Neuronal stem cell (in vitro differentiated cells): ENCODE measurements at regions not wholly inside any gene's neighbourhood (a gene's known extent, or its start where the extent isn't known, plus 50 kb on each side); places are given as distances from the start of the nearest gene placed in this dataset.

ENCODE experiments used
- DNase-seq: peaks from one replicate; pipeline ENCODE4 v3.0.0-alpha.2; 2013; ENCODE audit warnings: low spot score
- H2AFZ ChIP-seq: one replicate; pipeline ENCODE4 v1.6.1; 2013; ENCODE audit warnings: mild to moderate bottlenecking, low read length, inconsistent platforms
- H2AK5ac ChIP-seq: 2 replicates; pipeline ENCODE4 v1.6.1; 2013; ENCODE audit warnings: low read depth, mild to moderate bottlenecking, inconsistent platforms, low read length, moderate library complexity, mixed read lengths
- H2BK120ac ChIP-seq: 2 replicates; pipeline ENCODE4 v1.6.1; 2013; ENCODE audit warnings: low read depth, mild to moderate bottlenecking, inconsistent platforms, low read length, moderate library complexity, mixed read lengths
- H2BK12ac ChIP-seq: one replicate; pipeline ENCODE4 v1.6.1; 2013; ENCODE audit warnings: low read length, inconsistent platforms
- H2BK15ac ChIP-seq: 2 replicates; pipeline ENCODE4 v1.6.1; 2013; ENCODE audit warnings: mild to moderate bottlenecking, low read length, inconsistent platforms, mixed read lengths
- H2BK5ac ChIP-seq: one replicate; pipeline ENCODE4 v1.6.1; 2013; ENCODE audit warnings: inconsistent platforms, mild to moderate bottlenecking, low read length, moderate library complexity
- H3K14ac ChIP-seq: one replicate; pipeline ENCODE4 v1.6.1; 2013; ENCODE audit warnings: low read length, inconsistent platforms
- H3K18ac ChIP-seq: 2 replicates; pipeline ENCODE4 v1.6.1; 2013; ENCODE audit warnings: low read length, inconsistent platforms
- H3K23ac ChIP-seq: 2 replicates; pipeline ENCODE4 v1.6.1; 2013; ENCODE audit warnings: low read depth, mild to moderate bottlenecking, mixed read lengths, low read length, inconsistent platforms; ENCODE audit not compliant: poor library complexity
- H3K27ac ChIP-seq: replicated peaks from 3 replicates; pipeline ENCODE4 v1.5.1; 2013; ENCODE audit warnings: low read length, inconsistent platforms
- H3K27me3 ChIP-seq, 3 experiments: 2 replicates each; pipeline ENCODE4 v1.6.1; 2013; ENCODE audit warnings: low read length in 3 of 3, mild to moderate bottlenecking in 2 of 3, inconsistent platforms in 1 of 3, low read depth in 1 of 3, mixed read lengths in 1 of 3, moderate library complexity in 1 of 3; ENCODE audit not compliant: control insufficient read depth in 3 of 3, insufficient read depth in 3 of 3
- H3K36me3 ChIP-seq, 2 donors: replicated peaks in 1 of 2; 2 replicates each; pipeline ENCODE4 v1.6.1; 2013; ENCODE audit warnings: low read length in 2 of 2; ENCODE audit not compliant: control insufficient read depth in 2 of 2, insufficient read depth in 2 of 2
- H3K4ac ChIP-seq: 2 replicates; pipeline ENCODE4 v1.6.1; 2013; ENCODE audit warnings: inconsistent platforms, mild to moderate bottlenecking, low read length, moderate library complexity
- H3K4me1 ChIP-seq, 2 donors: 1 replicate in 1 of 2; 2 replicates in 1 of 2; pipeline ENCODE4 v1.6.1; 2013; ENCODE audit warnings: low read length in 2 of 2, low read depth in 1 of 2; ENCODE audit not compliant: control insufficient read depth in 2 of 2, insufficient read depth in 1 of 2
- H3K4me2 ChIP-seq: one replicate; pipeline ENCODE4 v1.6.1; 2013; ENCODE audit warnings: mild to moderate bottlenecking, low read length, inconsistent platforms; ENCODE audit not compliant: insufficient read depth, poor library complexity, severe bottlenecking
- H3K4me3 ChIP-seq, 2 donors: 2 replicates each; pipeline ENCODE4 v1.5.1; 2013; ENCODE audit warnings: low read length in 2 of 2, mild to moderate bottlenecking in 2 of 2, inconsistent platforms in 1 of 2, moderate library complexity in 1 of 2
- H3K79me1 ChIP-seq: one replicate; pipeline ENCODE4 v1.6.1; 2013; ENCODE audit warnings: low read depth, mild to moderate bottlenecking, inconsistent platforms, low read length, moderate library complexity
- H3K9ac ChIP-seq: one replicate; pipeline ENCODE4 v1.6.1; 2013; ENCODE audit warnings: mild to moderate bottlenecking, low read depth, low read length, inconsistent platforms; ENCODE audit not compliant: poor library complexity
- H3K9me3 ChIP-seq, 2 donors: replicated peaks in 1 of 2; 2 replicates each; pipeline versions ENCODE3 to v1.6.1; 2013; ENCODE audit warnings: low read length in 2 of 2, mild to moderate bottlenecking in 2 of 2, inconsistent platforms in 1 of 2, low read depth in 1 of 2, mixed read lengths in 1 of 2, moderate library complexity in 1 of 2; ENCODE audit not compliant: control insufficient read depth in 2 of 2, insufficient read depth in 1 of 2
- H4K8ac ChIP-seq: one replicate; pipeline ENCODE4 v1.6.1; 2013; ENCODE audit warnings: low read depth, mild to moderate bottlenecking, inconsistent platforms, low read length, moderate library complexity
- H4K91ac ChIP-seq: one replicate; pipeline ENCODE4 v1.6.1; 2013; ENCODE audit warnings: low read length, low read depth, mild to moderate bottlenecking, inconsistent platforms; ENCODE audit not compliant: poor library complexity
- WGBS, 2 donors: extraction: QIAGEN DNeasy Blood & Tissue Kit; methylation state at CpG; one replicate each; pipeline ENCODE4 v1.1.7; 2013; ENCODE audit warnings: missing lambda C conversion rate in 2 of 2, mixed read lengths in 1 of 2; ENCODE audit not compliant: insufficient read length in 2 of 2, insufficient replicate concordance in 1 of 2; ENCODE audit errors: extremely low coverage in 2 of 2; 5-methylcytosine and 5-hydroxymethylcytosine counted together

DNA sequence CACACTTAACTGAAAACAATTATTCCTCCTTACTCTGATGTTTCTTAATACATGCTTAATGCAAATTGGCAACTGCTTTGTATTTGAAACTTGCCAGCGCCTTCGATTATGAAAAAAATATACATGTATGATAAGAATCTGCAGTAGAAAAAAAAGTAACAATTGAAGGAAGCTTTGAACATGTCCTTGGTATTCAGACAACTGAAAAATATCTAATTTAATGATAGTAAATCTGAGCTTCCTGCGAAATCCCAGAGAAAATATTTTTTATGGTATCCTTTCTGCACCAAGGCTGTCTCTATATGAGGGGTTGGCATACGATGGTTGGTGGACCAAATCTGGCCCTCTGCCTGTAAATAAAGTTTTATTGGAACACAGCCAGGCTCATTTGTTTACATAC is 186.2 kb downstream of the HDGFL1 start:
- Histone ChIP-seq H2BK12ac (no peak overlapping the region), H3K4me2 (no peak overlapping the region), H3K18ac (no peak overlapping the region), H4K91ac (no peak overlapping the region), H3K9me3 (no peaks in the 10 kb centered on the region), H2AFZ (no peak overlapping the region), H3K4ac (no peak overlapping the region), H4K8ac (no peak overlapping the region), H3K27ac (no peak overlapping the region), H3K9ac (no peak overlapping the region), H2BK5ac (no peak overlapping the region), H2BK120ac (no peak overlapping the region), H2AK5ac (no peak overlapping the region), H3K4me3 (no peak overlapping the region), H3K14ac (no peak overlapping the region), H3K36me3 (no peaks in the 10 kb centered on the region), H3K4me1 (no peaks in the 10 kb centered on the region), H3K23ac (no peak overlapping the region), H3K79me1 (no peaks in the 10 kb centered on the region), H2BK15ac (no peak overlapping the region), H3K27me3 (no peaks in the 10 kb centered on the region)
- no peak for DNase-seq
- WGBS, 2 donors, result no CpG with 5 or more reads among the region's 4 CpGs

DNA sequence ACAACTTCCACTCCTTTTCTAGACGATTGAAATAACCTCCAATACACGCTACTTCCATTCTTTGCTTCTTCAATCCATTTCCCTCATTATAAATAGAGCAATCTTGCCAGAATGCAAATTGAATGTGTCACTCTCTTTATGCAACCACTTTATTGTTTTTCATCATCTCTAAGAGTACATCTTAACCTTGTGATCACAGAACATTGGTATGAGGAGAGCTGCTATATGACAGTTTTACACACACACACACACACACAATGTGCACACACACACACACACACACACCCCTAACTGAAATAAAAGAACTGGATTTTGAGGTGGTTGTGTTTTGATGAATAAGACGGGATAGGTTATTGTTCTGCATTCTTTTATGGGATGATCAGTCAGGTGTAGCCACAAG is 187.0 kb downstream of the HDGFL1 start:
- H3K4ac ChIP-seq, result no peak overlapping the region
- H2BK12ac ChIP-seq, result no peak overlapping the region
- no peak overlapping the region for H2BK5ac ChIP-seq
- H2BK120ac ChIP-seq, result no peak overlapping the region
- 100% methylated on average over 1 of the region's 3 CpGs; no CpG with 5 or more reads in 1 of the 2 donors for WGBS, 2 donors
- H3K27me3 ChIP-seq, result no peaks in the 10 kb centered on the region
- H3K9me3 ChIP-seq, result no peaks in the 10 kb centered on the region
- H4K91ac ChIP-seq, result no peak overlapping the region
- H3K36me3 ChIP-seq, result no peaks in the 10 kb centered on the region
- no peaks in the 10 kb centered on the region for H3K79me1 ChIP-seq
- H3K14ac ChIP-seq, result no peak overlapping the region
- H4K8ac ChIP-seq, result no peak overlapping the region
- no peak overlapping the region for H3K4me3 ChIP-seq
- no peak overlapping the region for H2BK15ac ChIP-seq
- no peak for DNase-seq
- H3K4me1 ChIP-seq, result no peaks in the 10 kb centered on the region
- H3K9ac ChIP-seq, result no peak overlapping the region
- H2AFZ ChIP-seq, result no peak overlapping the region
- no peak overlapping the region for H3K23ac ChIP-seq
- H3K4me2 ChIP-seq, result no peak overlapping the region
- H3K18ac ChIP-seq, result no peak overlapping the region
- no peak overlapping the region for H2AK5ac ChIP-seq
- H3K27ac ChIP-seq, result no peak overlapping the region

DNA sequence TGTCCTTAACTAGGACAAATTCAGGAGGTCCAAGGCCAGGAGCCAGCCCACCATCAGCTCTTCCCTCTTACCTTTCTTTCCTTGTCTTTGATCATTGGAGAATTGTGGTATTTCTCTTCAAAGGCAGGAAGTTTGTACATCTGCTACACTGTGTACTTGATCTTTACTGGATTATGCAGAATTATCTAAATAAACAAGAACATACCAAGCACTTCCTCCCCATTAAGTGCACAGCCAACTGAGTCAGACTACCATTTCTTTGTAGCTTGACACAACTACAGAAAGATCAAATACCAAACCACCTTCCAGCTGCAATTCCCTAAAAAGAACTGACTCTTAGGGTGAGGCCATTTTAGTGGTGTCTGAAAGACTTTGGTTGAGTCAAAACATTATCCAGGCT is 195.1 kb downstream of the HDGFL1 start:
- peaks cover 0 to 5% of the 10 kb centered on the region in 2 donors for H3K9me3 ChIP-seq
- no peak overlapping the region for H4K91ac ChIP-seq
- H3K4me1 ChIP-seq, result no peaks in the 10 kb centered on the region
- DNase-seq, result no peak
- no peak overlapping the region for H2BK5ac ChIP-seq
- H3K4ac ChIP-seq, result no peak overlapping the region
- no peak overlapping the region for H3K27ac ChIP-seq
- no peaks in the 10 kb centered on the region for H3K79me1 ChIP-seq
- no peak overlapping the region for H2AK5ac ChIP-seq
- no peak overlapping the region for H2BK12ac ChIP-seq
- no peak overlapping the region for H4K8ac ChIP-seq
- no peaks in the 10 kb centered on the region for H3K27me3 ChIP-seq
- no peak overlapping the region for H3K14ac ChIP-seq
- no peak overlapping the region for H3K18ac ChIP-seq
- H2BK120ac ChIP-seq, result no peak overlapping the region
- H3K4me3 ChIP-seq, result no peak overlapping the region
- no peak overlapping the region for H3K9ac ChIP-seq
- no peaks in the 10 kb centered on the region for H3K36me3 ChIP-seq
- H3K23ac ChIP-seq, result no peak overlapping the region
- no peak overlapping the region for H3K4me2 ChIP-seq
- H2AFZ ChIP-seq, result no peak overlapping the region
- H2BK15ac ChIP-seq, result no peak overlapping the region

- Histone ChIP-seq H3K18ac (no peak overlapping the region), H3K79me1 (no peaks in the 10 kb centered on the region), H3K4ac (no peak overlapping the region), H2BK12ac (no peak overlapping the region), H2BK15ac (no peak overlapping the region), H3K23ac (no peak overlapping the region), H2AFZ (no peak overlapping the region), H2AK5ac (no peak overlapping the region), H3K4me2 (no peak overlapping the region), H4K8ac (no peak overlapping the region), H3K4me3 (no peak overlapping the region), H3K9ac (no peak overlapping the region), H3K27ac (no peak overlapping the region), H4K91ac (no peak overlapping the region), H3K36me3 (no peaks in the 10 kb centered on the region), H2BK5ac (no peak overlapping the region), H3K27me3 (no peaks in the 10 kb centered on the region), H3K9me3 (peaks cover 0 to 5% of the 10 kb centered on the region in 2 donors), H2BK120ac (no peak overlapping the region), H3K4me1 (no peaks in the 10 kb centered on the region), H3K14ac (no peak overlapping the region)
- WGBS, 2 donors, result no CpG with 5 or more reads among the region's 4 CpGs
- no peak for DNase-seq
Measured at GRCh38 chr6:22765015-22765414, 195.6 kb downstream of the HDGFL1 start.
